ENCODE measurements at regions not wholly inside any gene's neighbourhood (a gene's known extent, or its start where the extent isn't known, plus 50 kb on each side); places are given as distances from the start of the nearest gene placed in this dataset.
"Not testable (repeated sequence)": the region's sequence is repeated elsewhere in the genome, so short reads cannot be mapped to it uniquely, and the experiment has no call there.

DNA sequence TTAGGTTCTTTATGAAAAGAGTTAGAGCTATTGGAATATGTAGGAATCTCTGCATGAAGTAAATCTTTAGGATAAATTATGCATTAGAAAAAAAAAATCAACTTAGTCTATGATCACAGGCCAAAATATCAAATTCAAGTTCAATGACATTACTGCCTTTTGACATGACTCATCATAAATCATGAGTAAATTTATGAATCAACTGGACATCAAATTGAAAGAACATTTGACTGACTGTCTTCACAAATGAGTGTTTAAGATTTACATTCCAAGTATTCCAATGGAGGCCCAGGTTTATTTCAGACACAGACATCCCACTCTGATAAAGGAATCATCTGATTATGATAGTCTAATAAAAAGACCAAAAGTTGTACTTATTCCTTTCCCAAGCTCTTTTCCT lies 192.8 kb upstream of the TTC14 start:
- DNase-seq (ENCODE audit: extremely low read depth, low read depth, low spot score): no peak

DNA sequence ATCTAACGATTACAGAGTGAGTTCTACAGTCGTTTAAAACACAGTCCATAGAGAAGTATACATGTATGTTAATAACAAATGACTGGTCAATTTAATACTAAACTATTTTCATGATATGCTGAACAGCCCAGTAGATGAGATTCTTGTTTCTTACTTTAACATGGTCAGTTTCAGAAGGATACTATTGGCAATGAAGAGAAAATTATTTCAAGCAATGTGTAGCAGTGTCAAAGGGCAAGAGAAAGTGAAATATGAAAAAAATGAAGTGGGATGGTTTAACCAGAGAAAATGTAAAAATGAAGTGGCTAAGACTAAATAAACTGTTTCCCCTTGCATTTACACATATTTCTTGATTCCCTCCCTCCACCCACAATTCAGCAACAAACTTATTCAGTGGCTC lies 192.1 kb upstream of the TTC14 start:
- no peak for DNase-seq (ENCODE audit: extremely low read depth, low read depth, low spot score)

DNA sequence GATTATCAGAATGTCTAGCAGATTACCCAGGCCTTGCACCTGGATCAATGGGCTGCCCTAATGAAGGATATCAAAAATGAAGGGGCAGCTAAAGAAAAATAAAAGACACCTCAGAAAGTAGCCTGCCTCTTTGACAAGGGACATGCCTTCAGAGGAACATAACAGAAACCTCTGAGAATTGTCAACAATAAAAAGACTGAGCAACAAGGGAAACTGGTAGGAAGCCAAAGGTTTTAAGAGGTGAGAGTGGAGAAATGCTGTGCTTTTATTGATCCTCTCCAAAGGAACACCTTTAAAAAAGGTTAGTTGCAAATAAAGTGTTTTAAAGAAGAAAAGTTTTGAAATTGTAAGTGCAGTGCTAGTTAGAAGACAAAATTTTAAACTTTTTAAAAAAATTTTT lies 187.8 kb upstream of the TTC14 start:
- no peak for DNase-seq (ENCODE audit: extremely low read depth, low read depth, low spot score)

DNA sequence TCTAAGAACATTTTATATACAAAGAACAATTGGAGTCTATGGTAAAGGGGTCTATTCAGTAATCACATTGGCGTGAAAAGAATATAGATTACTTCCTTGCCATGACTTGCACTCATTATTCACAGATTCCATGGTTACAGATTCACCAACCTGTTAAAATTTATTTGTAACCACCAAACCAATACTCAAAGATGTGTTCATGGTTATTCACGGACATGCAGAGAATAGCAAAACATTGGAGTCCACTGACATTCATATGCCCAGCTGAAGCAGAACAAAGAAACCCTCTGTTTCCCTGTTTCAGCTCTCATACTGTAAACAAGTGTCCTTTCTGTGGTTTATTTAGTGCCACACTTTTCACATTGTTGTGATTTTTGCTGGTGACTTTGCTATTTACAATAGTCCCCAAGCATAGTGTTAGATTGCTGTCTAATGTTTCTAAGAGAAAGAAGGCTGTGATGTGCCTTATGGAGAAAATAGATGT lies 185.8 kb upstream of the TTC14 start:
- DNase-seq (ENCODE audit: extremely low read depth, low read depth, low spot score): no peak

DNA sequence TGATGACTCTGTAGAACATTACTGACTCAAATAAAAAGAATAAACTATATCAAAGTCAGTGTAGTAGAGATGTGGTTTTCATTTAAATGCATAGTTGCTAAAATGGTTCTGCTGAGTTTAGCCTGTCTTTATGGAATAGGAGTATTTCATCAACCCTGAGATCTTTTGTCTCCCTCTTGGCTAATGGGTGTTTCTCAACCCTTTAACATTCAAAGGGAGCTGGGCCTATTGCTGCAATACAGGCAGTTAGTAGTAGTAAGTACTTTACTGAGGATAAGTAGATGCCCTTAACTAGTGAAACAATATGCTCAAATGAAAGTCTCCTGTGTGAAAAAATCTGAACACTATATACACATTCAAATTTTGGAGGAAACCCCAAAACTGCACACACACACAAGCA lies 184.7 kb upstream of the TTC14 start:
- DNase-seq (ENCODE audit: extremely low read depth, low read depth, low spot score): no peak

DNA sequence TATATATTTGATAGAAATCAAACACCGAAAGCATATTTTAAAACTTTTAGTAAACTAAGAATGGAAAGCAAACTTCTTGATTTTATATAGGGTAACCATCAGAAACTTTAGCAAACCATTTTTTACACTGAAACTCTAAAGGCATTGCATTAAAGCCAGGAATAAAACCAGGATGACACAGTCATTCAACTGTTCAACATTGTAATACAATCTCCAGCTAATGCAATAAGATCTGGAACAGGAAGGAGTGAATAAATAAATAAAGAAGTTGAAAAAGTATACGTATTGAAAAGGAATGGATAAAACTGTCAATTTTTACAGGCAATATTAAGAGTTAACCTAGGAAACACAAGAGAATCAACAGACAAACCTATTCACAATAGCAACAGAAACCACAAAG lies 181.9 kb upstream of the TTC14 start:
- no peak for DNase-seq (ENCODE audit: extremely low read depth, low read depth, low spot score)

DNA sequence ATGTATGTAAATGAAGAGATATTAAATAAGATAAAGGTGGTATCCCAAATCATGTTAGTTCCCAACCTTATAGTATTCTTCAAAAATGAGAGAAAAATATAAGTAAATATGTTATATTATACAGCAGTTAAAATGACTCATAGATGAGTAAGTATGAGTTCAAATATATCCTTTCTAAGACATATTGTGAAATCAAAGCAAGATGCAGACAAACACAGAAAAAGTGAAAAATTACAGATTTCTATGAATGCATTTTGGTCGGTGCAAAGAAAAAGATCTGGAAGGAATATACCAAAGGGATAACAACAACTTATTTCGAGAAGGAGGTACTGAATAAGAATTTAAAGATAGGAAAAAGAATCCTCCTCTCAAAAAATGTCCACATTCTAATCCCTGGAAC lies 181.2 kb upstream of the TTC14 start:
- DNase-seq (ENCODE audit: extremely low read depth, low read depth, low spot score): no peak

DNA sequence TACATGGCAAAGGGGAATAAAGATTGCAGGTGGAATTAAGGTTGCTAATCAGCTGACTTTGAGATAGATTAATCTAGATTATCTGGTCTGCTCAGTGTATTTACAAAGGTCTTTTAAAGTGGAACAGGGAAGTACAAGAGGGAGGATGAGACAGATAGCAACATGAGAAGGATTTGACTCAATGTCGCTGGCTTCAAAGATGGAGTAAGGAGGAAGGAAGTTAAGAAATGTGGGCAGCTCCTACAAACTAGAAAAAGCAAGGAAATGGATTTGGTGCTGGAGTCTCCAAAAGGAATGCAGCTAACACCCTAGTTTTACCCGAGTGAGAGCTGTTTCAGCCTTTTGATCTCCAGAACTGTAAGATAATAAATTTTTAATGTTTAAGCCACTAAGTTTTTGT lies 180.7 kb upstream of the TTC14 start:
- DNase-seq (ENCODE audit: extremely low read depth, low read depth, low spot score): no peak

DNA sequence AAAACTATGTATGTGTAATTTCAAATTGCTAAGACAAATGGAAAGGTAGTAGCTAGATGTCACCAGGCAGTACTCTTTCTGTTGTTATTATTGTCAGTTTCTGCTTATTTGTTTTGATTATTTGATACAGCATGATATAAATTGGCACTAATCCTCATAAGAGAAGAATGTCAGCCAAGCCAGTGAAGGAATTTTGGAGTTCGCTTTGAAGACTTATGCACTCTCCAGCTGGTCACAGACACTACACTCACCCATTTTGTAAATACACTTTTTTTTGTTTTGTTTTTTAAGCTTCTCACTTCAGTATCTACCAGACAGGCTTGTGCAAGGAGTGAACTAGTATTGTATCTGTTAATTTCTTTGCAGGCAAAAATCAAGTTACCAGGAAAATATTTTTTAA lies 180.2 kb upstream of the TTC14 start:
- DNase-seq (ENCODE audit: extremely low read depth, low read depth, low spot score): no peak

DNA sequence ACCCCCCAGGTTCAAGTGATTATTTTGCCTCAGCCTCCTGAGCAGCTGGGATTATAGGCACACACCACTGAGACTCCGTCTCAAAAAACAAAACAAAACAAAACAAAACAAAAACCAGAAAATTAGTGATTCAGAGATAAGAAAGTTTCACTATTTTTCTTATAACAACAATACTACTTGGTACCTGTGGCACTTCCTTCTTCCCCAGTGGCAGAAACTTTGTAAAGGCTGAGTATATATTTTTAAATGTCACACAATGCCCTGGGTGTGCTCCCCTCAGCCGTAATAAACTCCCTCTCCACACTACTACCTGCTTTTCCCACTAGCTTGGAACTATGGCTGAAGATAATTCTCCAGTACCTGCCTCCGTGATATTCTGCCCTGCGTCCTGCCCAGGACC lies 177.7 kb upstream of the TTC14 start:
- not testable (repeated sequence) for DNase-seq (ENCODE audit: extremely low read depth, low read depth, low spot score)

DNA sequence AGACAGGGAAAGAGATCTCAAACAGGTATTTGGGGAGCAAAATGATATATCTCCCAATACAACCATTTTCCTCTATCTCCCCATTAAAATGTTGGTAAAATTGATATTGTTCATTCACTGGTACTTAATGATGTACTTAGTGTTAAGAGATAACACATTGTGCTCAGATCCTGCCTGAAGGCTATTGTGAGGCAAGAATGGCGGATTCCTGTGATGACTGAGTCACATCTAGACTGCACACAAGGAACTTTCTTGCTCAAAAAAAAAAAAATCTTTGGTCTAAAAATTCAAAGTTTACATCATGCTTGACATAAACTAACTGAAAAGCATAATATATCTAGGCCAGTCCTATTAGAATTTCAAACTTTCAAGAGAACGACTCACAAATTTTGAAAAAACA lies 171.1 kb upstream of the TTC14 start:
- DNase-seq (ENCODE audit: extremely low read depth, low read depth, low spot score): no peak

DNA sequence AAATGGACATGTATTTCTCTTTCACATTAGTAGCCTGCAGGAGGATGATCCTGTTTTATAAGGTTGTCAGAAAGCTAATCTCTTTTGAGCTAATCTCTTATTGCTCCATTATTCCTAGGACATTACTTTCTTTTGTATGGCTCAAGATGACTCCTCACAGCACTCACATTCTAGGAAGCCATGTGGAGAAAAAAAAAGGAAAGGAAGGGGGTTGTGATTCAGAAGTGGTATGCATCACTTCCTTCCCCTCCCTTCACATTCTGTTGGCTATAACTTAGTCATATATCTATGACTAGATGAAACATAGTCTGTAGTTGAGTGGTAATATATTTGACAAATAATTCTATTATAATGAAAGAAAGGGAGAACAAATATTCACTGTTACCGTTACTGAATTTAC lies 168.8 kb upstream of the TTC14 start:
- DNase-seq (ENCODE audit: extremely low read depth, low read depth, low spot score): peak; percentile 79

DNA sequence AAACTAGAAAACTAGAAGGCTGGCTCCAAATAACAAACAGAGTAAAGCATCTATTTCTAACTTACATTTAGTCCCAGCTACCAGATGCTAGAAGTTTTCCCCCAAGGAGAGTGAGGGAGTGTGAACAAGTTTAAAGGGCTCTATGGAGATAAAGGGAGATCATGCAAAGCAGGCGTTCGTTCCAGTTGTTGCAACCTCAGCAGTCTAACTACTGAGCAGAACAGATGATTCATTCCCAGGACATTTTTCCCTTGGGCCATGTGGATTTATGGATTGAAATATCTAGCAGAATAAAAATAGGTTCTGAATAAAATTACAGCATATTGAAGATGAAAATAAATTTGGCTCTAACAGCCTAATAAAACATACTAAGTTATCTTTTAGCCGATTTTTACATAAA lies 154.8 kb upstream of the TTC14 start:
- no peak for DNase-seq (ENCODE audit: extremely low read depth, low read depth, low spot score)

DNA sequence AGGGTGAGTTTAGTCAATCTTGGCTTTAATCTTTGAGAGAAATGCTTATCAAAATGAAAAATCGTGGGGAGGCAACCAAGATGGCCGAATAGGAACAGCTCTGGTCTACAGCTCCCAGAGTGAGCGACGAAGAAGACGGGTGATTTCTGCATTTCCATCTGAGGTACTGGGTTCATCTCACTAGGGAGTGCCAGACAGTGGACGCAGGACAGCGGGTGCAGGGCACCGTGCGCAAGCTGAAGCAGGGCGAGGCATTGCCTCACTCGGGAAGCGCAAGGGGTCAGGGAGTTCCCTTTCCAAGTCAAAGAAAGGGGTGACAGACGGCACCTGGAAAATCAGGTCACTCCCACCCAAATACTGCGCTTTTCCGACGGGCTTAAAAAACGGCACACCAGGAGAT lies 153.6 kb upstream of the TTC14 start:
- DNase-seq (ENCODE audit: extremely low read depth, low read depth, low spot score): not testable (repeated sequence)

DNA sequence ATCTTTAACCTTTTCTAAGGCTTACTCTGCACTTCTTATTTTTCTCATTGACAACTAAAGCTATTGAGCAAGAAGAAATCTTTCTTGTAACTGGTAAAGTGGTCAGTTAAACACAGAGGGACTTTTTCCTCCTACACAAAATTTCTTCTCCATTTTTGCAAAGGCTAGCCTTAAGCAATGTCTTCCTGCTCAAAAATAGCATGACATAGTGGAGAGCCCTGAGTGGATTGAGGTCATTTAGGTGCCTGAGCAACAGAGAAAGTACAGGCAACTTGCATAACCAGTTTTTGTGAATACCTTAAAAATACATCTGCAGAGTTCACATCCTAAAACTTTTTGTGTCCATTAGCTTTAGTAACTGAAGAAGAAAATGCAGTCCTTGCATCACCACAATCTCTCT lies 144.7 kb upstream of the TTC14 start:
- no peak for DNase-seq (ENCODE audit: extremely low read depth, low read depth, low spot score)

DNA sequence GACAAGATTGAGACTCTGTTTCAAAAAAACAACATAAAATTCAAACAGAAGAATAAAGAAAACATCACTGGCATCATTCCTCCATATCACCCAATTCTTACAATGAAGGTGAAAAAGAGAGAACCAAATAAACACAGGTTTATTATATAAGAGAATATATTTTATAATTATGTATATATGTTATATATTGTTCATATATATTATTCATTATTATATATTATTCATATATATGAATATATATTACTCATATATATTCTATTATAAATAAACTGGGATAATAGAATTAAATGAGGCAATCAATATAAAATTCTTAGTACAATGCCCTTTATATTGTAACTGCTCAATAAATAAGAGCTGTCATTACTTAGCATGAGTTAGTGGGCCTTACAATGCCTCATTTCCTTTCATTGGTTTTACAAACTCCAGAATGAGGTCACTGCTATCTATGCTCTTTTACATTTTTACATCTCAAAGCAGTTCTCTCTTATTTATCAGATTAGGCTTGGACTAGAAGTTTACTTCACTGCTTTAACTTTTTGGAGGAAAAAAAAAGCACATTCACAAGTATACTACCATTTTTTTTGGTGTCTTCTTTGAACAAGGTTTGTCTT lies 135.5 kb upstream of the TTC14 start:
- no peak for DNase-seq (ENCODE audit: extremely low read depth, low read depth, low spot score)

DNA sequence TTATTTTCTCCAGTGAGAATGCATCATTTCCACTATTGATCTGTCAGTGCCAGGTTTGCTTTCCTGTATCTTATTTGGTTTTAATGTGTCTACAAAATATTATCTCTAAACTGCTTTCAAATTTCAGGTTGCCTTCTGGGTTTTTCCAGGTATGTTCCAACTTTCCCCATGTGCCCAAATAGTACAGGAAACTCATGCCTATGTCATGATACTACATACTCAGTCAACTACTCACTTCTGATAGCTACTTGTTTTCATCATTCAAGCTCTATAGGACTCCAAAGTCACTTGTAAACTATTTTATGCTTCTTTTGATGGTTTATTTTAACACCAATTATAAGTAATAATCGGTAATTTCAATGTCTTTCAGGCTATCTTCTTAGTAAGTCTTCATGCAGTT lies 134.8 kb upstream of the TTC14 start:
- no peak for DNase-seq (ENCODE audit: extremely low read depth, low read depth, low spot score)

DNA sequence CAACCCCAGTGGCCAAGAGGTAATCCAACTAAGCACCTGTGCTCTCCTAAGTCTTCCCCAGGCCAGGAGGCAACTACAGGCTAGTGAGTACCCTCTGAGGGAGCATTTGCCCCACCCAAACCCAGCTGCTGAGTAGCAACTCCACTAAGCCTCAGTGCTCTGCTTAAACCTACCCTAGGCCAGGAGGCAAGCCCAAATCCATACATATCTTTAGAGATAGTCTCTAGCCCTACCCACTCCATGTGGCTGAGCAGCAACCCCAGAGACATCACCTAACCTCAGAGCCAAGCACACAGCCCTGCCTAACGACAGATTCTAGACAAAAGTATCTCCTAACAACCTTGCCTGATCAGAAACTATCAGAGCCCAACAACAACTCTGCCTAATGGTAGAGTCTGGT lies 132.8 kb upstream of the TTC14 start:
- no peak for DNase-seq (ENCODE audit: extremely low read depth, low read depth, low spot score)

DNA sequence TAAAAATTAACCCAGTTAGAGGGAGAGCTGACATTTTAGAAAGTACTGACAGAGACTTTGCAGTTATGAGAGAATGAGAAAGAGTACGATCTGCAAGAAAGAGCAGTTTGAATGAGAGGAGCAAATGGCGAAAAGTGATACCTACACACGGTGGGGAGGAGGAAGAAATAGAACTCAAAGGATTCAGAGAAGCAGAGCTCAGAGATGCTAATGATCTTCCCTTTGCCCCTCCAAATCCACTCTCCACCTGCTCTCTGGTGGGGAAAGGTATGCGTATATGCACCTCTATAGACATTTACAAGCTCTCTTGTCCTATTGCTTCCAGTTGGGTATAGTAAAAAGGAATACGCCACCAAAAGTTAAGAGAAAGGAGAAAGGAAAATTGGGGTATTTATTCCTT lies 123.3 kb upstream of the TTC14 start:
- DNase-seq (ENCODE audit: extremely low read depth, low read depth, low spot score): no peak

DNA sequence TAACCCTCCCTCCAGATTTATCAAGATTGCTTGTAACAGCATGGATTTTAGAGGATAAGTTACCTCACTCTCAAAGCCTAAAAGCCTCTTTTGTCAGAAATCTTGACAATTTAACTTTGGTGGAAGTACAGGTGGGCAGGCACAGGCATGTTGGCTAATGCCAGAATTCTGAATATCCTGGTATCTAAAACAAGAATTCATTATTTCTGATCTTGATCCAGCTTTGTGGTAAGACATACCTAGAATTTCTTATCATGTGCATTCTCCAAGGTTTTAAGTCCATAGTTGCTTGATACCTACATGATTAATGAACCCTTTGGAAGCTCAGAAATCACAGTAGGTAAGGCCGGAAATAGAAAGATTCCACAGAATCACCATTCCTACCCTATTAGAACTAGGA lies 109.9 kb upstream of the TTC14 start:
- no peak for DNase-seq (ENCODE audit: extremely low read depth, low read depth, low spot score)

DNA sequence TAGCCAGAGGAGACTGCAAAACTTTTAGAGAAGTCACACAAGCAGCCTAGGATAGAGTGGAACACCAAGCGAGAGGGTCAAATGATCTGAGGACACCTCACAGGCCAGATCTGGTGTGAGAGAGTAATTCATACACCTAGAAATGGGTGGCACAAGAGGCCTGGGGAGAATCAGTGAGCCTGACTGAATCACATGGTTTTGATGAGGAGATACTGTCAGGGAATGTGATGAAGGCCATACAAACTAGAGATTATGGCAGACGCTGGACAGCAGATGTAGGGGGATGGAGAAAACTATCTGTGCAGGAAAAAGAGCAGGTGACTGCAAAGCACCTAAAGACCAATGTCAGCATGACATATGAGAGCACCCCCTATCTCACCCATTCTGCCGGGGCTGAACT lies 105.0 kb upstream of the TTC14 start:
- no peak for DNase-seq (ENCODE audit: extremely low read depth, low read depth, low spot score)

DNA sequence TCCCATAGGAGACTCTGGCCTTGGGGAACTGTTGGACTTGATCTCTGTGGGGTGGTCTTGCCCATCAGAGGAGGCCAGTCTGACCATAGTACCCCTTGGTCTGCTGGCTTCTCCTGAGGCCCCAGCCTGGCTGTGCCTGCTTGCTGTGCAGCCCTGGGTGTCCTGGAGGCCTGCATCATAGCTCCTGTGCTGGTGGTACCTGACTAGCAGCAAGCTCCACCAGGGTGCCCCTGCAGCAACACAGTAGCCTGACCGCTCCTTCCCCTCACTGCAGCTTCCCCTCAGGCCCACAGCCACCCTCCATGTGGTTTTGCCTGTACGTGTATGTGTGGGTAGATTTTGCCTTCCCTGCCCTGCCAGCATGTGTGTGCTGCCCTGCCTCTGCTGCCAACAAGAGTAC lies 85.6 kb upstream of the TTC14 start:
- no peak for DNase-seq (ENCODE audit: extremely low read depth, low read depth, low spot score)

DNA sequence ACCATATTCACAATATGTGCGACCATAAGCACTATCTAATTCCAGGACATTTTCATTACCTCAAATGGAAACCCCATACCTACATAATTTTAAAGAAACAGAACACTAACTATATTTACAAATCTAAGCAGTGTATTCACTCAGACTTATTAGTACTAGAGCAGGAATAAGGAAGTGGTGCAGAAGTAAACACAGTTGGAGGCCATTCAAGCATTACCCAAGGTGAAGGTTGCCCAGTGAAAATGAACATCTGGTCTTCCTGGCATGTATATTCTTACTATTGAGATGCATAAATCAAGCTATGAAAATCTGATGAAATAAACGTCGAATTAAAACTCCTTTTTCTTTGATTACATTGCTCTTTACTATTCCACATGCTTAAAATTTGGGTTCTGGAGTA lies 78.9 kb upstream of the TTC14 start:
- no peak for DNase-seq (ENCODE audit: extremely low read depth, low read depth, low spot score)
